ENCODE measurements at regions not wholly inside any gene's neighbourhood (a gene's known extent, or its start where the extent isn't known, plus 50 kb on each side); places are given as distances from the start of the nearest gene placed in this dataset.

DNA sequence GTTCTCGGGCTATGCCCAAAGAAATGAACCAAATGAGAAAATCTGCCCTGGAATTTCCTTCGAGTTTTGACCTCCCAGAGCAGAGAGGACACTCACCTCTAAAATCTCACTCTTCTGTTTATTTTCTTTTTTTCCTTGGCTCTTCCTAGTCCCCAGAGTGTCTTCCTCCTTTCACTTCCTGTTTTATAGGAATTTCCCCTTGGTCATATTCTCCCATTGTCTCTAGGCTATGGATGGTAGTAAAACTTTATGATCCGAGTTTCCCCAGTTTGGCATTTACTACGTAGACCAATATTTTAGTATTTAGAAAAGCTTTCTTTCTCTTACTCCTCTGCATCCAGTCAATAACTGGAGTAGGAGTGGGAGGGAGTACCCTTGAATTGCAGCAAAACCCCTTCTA, 354.5 kb upstream of the ZNF608 start (continued):
- TF ChIP-seq, protein P1, sequence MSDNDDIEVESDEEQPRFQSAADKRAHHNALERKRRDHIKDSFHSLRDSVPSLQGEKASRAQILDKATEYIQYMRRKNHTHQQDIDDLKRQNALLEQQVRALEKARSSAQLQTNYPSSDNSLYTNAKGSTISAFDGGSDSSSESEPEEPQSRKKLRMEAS (IDR thresholded peaks at IDR 0.05; ENCODE audit: low read depth, low read length): no peak
- TF ChIP-seq, protein P2, sequence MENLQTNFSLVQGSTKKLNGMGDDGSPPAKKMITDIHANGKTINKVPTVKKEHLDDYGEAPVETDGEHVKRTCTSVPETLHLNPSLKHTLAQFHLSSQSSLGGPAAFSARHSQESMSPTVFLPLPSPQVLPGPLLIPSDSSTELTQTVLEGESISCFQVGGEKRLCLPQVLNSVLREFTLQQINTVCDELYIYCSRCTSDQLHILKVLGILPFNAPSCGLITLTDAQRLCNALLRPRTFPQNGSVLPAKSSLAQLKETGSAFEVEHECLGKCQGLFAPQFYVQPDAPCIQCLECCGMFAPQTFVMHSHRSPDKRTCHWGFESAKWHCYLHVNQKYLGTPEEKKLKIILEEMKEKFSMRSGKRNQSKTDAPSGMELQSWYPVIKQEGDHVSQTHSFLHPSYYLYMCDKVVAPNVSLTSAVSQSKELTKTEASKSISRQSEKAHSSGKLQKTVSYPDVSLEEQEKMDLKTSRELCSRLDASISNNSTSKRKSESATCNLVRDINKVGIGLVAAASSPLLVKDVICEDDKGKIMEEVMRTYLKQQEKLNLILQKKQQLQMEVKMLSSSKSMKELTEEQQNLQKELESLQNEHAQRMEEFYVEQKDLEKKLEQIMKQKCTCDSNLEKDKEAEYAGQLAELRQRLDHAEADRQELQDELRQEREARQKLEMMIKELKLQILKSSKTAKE (IDR thresholded peaks at IDR 0.05; ENCODE audit: low read depth, poor library complexity, severe bottlenecking): no peak

DNA sequence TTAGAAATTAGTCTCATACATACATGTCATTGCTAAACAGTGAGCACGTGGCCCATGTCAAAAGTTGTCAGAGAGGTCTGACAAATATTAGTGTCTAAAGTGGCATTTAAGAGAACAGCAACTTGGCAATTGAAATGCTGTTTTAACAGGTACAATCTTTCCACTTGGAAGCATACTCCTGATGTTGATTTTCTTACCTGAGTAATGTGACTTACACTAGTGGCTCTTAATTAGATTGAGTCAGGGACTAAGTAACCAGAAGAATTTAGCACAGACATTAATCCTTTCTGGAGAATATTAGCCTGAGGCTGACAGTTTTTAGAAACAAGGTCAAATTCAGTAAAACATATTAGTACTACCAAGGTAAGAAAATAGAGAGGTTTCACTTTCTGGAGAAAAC, 357.0 kb upstream of the ZNF608 start:
- Histone ChIP-seq H3K79me2 (ENCODE audit: control insufficient read depth, insufficient read depth, low read length) (no peaks in the 10 kb centered on the region), H3K4me2 (ENCODE audit: control insufficient read depth, insufficient read depth) (no peak overlapping the region), H3K36me3 (ENCODE audit: control insufficient read depth in 2 of 2, insufficient read depth in 2 of 2, low read length in 1 of 2) (no peaks in the 10 kb centered on the region), H3K9me3 (replicated peaks; ENCODE audit: control insufficient read depth, insufficient read depth, low read length) (no peaks in the 10 kb centered on the region), H2AFZ (ENCODE audit: control insufficient read depth, low read depth, low read length) (no peak overlapping the region; the same call in 1 of the 2 replicates), H3K4me1 (ENCODE audit: control insufficient read depth, insufficient read depth, low read length) (no peaks in the 10 kb centered on the region), H3K27me3 (replicated peaks in 1 of 2; ENCODE audit: control insufficient read depth in 2 of 2, insufficient read depth in 2 of 2, low read length in 1 of 2) (no peaks in the 10 kb centered on the region), H3K4me3 (no peak overlapping the region), H4K20me1 (ENCODE audit: control insufficient read depth, insufficient read depth) (no peaks in the 10 kb centered on the region), H3K9ac (ENCODE audit: control insufficient read depth, insufficient read depth, low read length) (no peak overlapping the region), H3K27ac (ENCODE audit: control insufficient read depth, insufficient read depth) (no peak overlapping the region)
- intact Hi-C loops (cut with micrococcal nuclease; ENCODE audit: unreplicated experiment) (no loop called here), in situ Hi-C loops (cut with MboI) (no loop called here)
- ChIA-PET SMC1A (ENCODE audit: uncharacterized antibody, unreplicated experiment) (interaction anchor here (0.7 to 1.1 kb wide), 2 partner anchors 9 to 20 kb away, joined by 3 read pairs; no protein-coding TSS in a partner anchor), CTCF (no interaction called here), POLR2A (no interaction called here), RAD21 (ENCODE audit: unreplicated experiment) (no interaction called here)
- no TSS peak for BruUV-seq (replicated peaks)
- ATAC-seq: no peak
- TF ChIP-seq PAX8 (IDR thresholded peaks at IDR 0.05) (no peak), WRNIP1 (IDR thresholded peaks at IDR 0.05; ENCODE audit: borderline replicate concordance, low read depth, low read length) (no peak)
- 5% methylated on average over 1 of the region's 1 CpG for WGBS (ENCODE audit: insufficient coverage, insufficient replicate concordance, low lambda C conversion rate, missing lambda C conversion rate)
- DNase-seq (ENCODE audit: low read depth, low spot score): no peak
- FAIRE-seq: no peak

Measured in GM12878 (cell line).